ENCODE measurements at regions not wholly inside any gene's neighbourhood (a gene's known extent, or its start where the extent isn't known, plus 50 kb on each side); places are given as distances from the start of the nearest gene placed in this dataset.

DNA sequence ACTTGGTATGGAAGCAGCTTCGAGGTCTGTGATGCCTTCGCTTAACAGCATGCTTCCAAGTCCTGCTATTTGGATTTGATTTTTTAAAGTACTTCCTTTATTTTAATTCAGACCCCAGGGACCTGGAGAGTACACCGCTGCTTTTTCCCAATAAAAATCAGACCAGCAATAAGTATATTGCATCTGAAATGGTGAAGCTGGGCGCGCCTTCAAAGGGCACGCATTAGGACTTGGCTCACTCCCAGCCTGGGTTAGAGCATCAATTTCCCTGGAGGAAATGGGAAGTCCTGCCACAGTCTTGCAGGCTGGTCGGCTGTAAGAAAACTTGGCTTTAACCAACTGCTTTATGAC, 325.1 kb downstream of the RRAGC start:
- DNase-seq (ENCODE audit: low read depth), result no peak
- no peak overlapping the region for H3K4me3 ChIP-seq (ENCODE audit: low read depth, low read length)
- TF ChIP-seq, protein P1, sequence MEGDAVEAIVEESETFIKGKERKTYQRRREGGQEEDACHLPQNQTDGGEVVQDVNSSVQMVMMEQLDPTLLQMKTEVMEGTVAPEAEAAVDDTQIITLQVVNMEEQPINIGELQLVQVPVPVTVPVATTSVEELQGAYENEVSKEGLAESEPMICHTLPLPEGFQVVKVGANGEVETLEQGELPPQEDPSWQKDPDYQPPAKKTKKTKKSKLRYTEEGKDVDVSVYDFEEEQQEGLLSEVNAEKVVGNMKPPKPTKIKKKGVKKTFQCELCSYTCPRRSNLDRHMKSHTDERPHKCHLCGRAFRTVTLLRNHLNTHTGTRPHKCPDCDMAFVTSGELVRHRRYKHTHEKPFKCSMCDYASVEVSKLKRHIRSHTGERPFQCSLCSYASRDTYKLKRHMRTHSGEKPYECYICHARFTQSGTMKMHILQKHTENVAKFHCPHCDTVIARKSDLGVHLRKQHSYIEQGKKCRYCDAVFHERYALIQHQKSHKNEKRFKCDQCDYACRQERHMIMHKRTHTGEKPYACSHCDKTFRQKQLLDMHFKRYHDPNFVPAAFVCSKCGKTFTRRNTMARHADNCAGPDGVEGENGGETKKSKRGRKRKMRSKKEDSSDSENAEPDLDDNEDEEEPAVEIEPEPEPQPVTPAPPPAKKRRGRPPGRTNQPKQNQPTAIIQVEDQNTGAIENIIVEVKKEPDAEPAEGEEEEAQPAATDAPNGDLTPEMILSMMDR (IDR thresholded peaks at IDR 0.05; ENCODE audit: control insufficient read depth, extremely low read depth, insufficient read depth), result no peak

DNA sequence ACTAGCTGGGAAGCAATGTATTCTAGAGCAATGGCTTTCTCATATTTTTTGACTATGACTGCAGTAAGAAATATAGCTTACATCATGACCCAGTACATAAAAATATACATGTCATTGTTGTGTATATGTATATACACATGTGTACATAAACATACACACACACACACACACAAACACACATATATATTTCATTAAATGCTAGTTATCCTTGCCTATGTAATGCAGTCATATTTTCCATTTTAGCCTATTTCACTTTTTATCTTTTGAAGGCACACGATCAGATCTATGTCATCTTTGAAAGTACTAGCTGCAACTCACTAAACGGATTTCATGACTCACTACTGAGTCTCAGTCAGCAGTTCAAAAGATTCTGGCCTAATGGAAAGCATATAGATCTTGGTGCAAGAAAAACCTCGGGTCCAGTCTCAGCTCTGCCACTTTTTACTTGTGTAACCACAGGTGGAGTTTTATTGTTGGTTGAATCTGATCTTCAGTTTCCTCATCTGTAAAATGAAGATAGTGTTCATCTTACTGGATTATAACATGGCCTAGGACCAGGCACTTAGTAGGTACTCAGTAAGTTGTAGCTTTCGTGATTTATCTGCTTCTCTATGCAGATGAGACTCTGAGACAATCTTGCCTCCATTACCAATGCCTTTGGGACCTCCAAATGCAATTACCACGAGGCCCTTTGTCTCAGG, 325.6 kb downstream of the RRAGC start:
- no peak overlapping the region for H3K4me3 ChIP-seq (ENCODE audit: low read depth, low read length)
- no peak for DNase-seq (ENCODE audit: low read depth)
- TF ChIP-seq, protein P1 (IDR thresholded peaks at IDR 0.05; ENCODE audit: control insufficient read depth, extremely low read depth, insufficient read depth), result no peak

DNA sequence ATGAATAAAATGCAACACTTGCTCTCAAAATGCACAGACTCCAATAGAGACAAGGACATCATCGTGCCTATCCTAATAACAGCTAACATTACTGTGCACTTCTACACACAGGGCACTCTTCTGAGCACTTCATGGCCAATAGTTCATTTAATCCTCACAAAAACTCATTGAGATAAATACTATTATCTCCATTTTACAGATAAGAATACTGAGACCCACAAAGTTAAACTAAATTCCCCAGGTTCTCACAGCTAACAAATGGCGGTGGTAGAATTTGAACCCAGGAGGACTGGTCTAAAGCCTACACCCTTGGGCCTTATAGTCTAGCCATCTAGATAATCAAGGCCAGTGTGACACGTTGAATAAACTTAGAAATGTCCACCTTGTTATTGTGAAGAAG, 328.6 kb downstream of the RRAGC start:
- TF ChIP-seq, protein P1 (IDR thresholded peaks at IDR 0.05; ENCODE audit: control insufficient read depth, extremely low read depth, insufficient read depth), result no peak
- no peak for DNase-seq (ENCODE audit: low read depth)
- H3K4me3 ChIP-seq (ENCODE audit: low read depth, low read length), result no peak overlapping the region

DNA sequence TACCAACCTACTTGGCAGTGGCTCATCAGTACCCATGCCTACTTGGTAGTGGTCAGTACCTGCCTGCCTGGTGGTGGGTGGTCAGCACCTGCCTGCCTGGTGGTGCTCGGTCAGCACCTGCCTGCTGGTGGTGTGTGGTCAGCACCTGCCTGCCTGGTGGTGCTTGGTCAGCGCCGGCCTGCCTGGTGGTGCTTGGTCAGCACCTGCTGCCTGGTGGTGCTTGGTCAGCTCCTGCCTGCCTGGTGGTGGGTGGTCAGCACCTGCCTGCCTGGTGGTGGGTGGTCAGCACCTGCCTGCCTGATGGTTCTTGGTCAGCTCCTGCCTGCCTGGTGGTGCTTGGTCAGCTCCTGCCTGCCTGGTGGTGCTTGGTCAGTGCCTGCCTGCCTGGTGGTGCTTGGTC, 329.6 kb downstream of the RRAGC start:
- no peak overlapping the region for H3K4me3 ChIP-seq (ENCODE audit: low read depth, low read length)
- TF ChIP-seq, protein P1 (IDR thresholded peaks at IDR 0.05; ENCODE audit: control insufficient read depth, extremely low read depth, insufficient read depth), result no peak
- DNase-seq (ENCODE audit: low read depth), result no peak

DNA sequence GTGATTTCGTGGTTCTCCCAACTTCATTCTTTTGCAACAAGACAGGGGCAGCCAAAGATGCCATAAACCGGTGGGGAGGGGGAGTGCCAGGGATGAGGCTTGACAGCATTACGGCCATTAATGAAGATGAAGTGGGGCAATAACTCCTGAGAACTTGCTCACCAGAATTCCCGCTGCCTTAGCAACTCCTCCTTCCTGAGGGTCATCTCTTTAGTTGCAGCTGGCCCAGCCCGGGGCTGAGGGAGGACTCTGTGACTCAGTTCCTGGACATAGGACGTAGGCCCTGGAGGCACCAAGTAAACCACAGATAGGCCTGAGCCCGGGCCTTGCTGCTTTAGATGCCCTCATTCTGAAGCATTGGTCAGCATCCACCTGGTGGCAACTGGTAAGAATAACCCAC, 330.2 kb downstream of the RRAGC start:
- no peak overlapping the region for H3K4me3 ChIP-seq (ENCODE audit: low read depth, low read length)
- no peak for DNase-seq (ENCODE audit: low read depth)
- TF ChIP-seq, protein P1 (IDR thresholded peaks at IDR 0.05; ENCODE audit: control insufficient read depth, extremely low read depth, insufficient read depth), result no peak

DNA sequence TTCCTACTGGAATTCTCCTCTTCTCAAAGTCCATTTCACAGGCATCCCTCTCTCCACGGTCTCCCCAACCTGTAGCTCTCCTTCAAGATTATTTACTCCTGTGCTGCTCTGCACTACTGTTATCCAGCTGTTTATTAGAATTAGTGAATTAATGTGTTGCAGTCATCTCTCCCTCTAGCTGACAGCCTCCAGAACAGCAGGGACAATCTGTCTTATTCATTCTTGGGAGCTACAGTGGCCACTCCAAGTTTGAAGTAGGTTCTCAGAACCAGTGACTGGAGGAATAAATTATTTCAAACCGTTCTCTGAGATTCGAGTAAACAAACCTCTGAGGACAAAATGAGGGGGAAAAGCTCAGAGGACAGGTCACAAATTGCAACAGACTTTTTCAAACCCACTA, 330.9 kb downstream of the RRAGC start:
- no peak for DNase-seq (ENCODE audit: low read depth)
- no peak overlapping the region for H3K4me3 ChIP-seq (ENCODE audit: low read depth, low read length)
- TF ChIP-seq, protein P1 (IDR thresholded peaks at IDR 0.05; ENCODE audit: control insufficient read depth, extremely low read depth, insufficient read depth), result no peak

DNA sequence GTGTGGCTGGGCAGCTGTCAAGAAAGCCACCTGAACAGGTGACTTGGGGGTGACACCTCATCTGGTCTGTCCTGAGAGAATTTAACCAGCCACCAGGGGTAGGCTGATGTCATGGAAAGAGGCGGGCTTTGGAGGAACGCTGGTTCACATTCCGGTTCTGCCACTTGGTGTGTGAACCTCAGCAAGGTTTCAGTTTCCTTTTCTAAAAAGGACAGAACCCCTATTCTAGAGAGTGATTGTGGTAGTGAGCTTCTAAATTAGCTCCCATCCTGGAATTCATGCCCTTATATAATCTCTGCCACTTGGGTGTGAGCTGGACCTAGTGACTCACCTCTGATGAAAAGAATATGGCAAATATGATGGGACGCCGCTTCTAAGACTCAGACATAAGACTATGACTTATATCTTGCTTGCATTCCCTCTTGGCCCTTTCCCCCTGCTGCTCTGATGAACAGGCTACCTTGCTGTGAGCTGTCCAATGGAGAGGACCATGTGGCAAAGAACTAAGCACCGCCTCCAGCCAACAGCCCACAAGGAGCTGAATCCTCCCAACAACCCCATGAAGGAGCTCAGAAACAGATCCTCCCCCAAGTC, 332.1 kb downstream of the RRAGC start:
- peak; percentile 21 for DNase-seq (ENCODE audit: low read depth)
- peak overlapping the region; percentile 13; the same call in 1 of the 2 replicates for H3K4me3 ChIP-seq (ENCODE audit: low read depth, low read length)
- TF ChIP-seq, protein P1 (IDR thresholded peaks at IDR 0.05; ENCODE audit: control insufficient read depth, extremely low read depth, insufficient read depth), result no peak
